GM12878 (cell line): ENCODE measurements at regions not wholly inside any gene's neighbourhood (a gene's known extent, or its start where the extent isn't known, plus 50 kb on each side); places are given as distances from the start of the nearest gene placed in this dataset.

Experiments
- BCLAF1 ChIP-seq: fragments of 450-650 bp; IDR thresholded peaks from 2 replicates; pipeline ENCODE4 v1.6.1; 2017; ENCODE audit warnings: antibody characterized with exemption, mild to moderate bottlenecking, moderate library complexity
- CTCF ChIP-seq, 3 experiments: IDR thresholded peaks in 2 of 3; conservative IDR thresholded peaks in 1 of 3; 2 replicates each; pipeline ENCODE4 v1.5.1; 2011; ENCODE audit warnings: low read depth in 3 of 3, low read length in 3 of 3, mild to moderate bottlenecking in 3 of 3, control low read depth in 2 of 3, moderate library complexity in 2 of 3, inconsistent platforms in 1 of 3, mixed read lengths in 1 of 3; ENCODE audit not compliant: control insufficient read depth in 2 of 3, insufficient read depth in 1 of 3; ENCODE audit errors: extremely low read depth in 1 of 3
- DPF2 ChIP-seq: fragments of 450-650 bp; IDR thresholded peaks from 2 replicates; pipeline ENCODE4 v1.6.1; 2017; ENCODE audit warnings: mild to moderate bottlenecking
- EZH2 ChIP-seq: IDR thresholded peaks from 2 replicates; pipeline ENCODE4 v1.6.1; 2012; ENCODE audit warnings: low read depth, mild to moderate bottlenecking, control low read depth, inconsistent platforms, low read length, borderline replicate concordance; ENCODE audit not compliant: control insufficient read depth
- IRF4 ChIP-seq: IDR thresholded peaks from 2 replicates; pipeline ENCODE4 v1.6.1; 2011; ENCODE audit warnings: low read depth, low read length
- MAX ChIP-seq: IDR thresholded peaks from 2 replicates; pipeline ENCODE4 v1.6.1; 2012; ENCODE audit warnings: low read depth, low read length, improper control_type of control experiment
- POLR2A ChIP-seq: IDR thresholded peaks from 2 replicates; pipeline ENCODE4 v1.6.1; 2011; ENCODE audit warnings: low read depth, mild to moderate bottlenecking, low read length
- POLR2AphosphoS5 ChIP-seq: IDR thresholded peaks from 2 replicates; pipeline ENCODE4 v1.6.1; 2011; ENCODE audit warnings: mild to moderate bottlenecking, low read length, inconsistent platforms
- YY1 ChIP-seq: IDR thresholded peaks from 2 replicates; pipeline ENCODE4 v1.6.1; 2011; ENCODE audit warnings: low read depth, mild to moderate bottlenecking, low read length

GRCh38 chr3:127101411-127102187 is 91.3 kb upstream of the PRR23E start:
- TF ChIP-seq IRF4 (no peak), POLR2AphosphoS5 (no peak), CTCF (IDR thresholded peaks at IDR 0.05 in 2 of 3, conservative IDR thresholded peaks at IDR 0.05 in 1 of 3; ENCODE audit: control insufficient read depth in 2 of 3, extremely low read depth in 1 of 3, insufficient read depth in 1 of 3, low read depth in 3 of 3, low read length in 3 of 3) (no peak), YY1 (no peak), POLR2A (no peak), MAX (no peak), DPF2 (no peak), BCLAF1 (no peak), EZH2 (no peak)
